ENCODE measurements at regions not wholly inside any gene's neighbourhood (a gene's known extent, or its start where the extent isn't known, plus 50 kb on each side); places are given as distances from the start of the nearest gene placed in this dataset.
"Not testable (repeated sequence)": the region's sequence is repeated elsewhere in the genome, so short reads cannot be mapped to it uniquely, and the experiment has no call there.

- no peak for DNase-seq
Observed at GRCh38 chr16:13338044-13338443, 436.6 kb downstream of the SHISA9 start.

GRCh38 chr16:13342675-13343074 is 441.3 kb downstream of the SHISA9 start:
- no peak for DNase-seq

DNA sequence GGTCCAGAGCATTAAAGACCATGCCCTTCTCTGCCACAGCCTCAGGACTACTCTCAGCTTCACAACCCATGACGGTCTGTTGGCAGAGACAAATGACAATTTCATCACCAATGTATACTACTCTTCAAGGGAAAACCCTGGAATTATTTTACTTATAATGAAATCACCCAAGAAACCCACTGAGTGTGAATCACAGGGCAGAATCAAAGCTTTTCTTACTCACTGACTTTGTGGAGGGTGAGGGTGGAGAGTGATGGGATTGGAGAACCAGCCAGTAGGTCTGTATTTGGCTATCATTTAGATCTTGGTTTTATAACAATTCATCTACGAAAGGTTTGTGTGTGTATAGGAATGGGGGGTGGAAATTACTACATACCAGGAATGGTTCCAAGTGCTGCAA is 442.6 kb downstream of the SHISA9 start:
- no peak for DNase-seq

- DNase-seq, result no peak
Observed at GRCh38 chr16:13348416-13348815, 447.0 kb downstream of the SHISA9 start.

- DNase-seq, result no peak
Observed at GRCh38 chr16:13350000-13350399, 448.6 kb downstream of the SHISA9 start.

GRCh38 chr16:13351181-13351580 is 449.8 kb downstream of the SHISA9 start:
- no peak for DNase-seq

DNA sequence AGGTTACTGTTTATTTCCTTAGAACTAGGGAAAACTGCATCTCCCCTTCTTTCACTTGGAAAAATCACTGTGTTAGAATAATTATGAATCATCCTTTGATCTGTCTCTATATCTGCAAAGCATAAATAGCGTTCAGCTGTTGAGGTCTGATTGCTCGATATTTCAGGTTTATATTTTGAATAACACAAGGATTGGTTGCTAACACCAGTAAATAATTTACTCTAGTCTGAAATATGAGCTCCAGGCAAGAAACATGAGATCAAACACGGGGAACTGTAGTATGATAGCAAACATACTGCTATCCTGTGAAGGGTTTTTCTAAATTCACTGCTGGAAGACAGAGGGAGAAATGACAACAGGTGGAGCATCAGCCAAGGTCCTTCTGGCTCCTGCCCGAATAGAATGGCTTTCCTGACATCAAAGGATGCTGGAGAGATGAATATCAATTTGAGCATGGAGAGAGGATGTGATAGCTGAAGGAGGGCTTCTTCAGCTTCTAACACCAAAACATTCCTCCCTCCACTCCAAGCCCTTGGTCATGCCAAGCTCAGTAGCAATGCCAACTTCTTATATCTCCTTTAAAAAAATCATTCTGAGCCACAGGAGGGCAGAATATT is 450.3 kb downstream of the SHISA9 start:
- no peak for DNase-seq

GRCh38 chr16:13352796-13353195 is 451.4 kb downstream of the SHISA9 start:
- not testable (repeated sequence) for DNase-seq

- DNase-seq, result not testable (repeated sequence)
Observed at GRCh38 chr16:13357842-13358241, 456.4 kb downstream of the SHISA9 start.

DNA sequence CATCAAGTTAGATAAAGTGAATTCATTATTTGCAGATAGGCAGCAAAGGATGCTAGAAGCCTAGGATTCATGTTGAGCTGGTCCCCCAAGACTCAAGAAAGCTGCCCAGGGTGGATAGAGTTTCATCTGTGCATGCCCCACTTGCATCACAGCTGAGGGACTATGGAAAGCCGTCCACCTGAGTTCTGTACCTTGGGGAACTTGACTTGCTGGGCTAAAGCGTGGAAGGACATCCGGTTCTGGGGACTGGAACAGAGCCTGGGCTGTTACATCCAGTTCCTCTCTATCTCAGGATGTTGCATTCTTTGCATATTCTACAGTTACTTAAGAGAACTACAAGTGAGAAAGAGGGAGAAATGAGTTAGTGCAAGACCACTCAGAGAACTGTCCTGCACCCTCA is 458.4 kb downstream of the SHISA9 start:
- DNase-seq, result no peak

DNA sequence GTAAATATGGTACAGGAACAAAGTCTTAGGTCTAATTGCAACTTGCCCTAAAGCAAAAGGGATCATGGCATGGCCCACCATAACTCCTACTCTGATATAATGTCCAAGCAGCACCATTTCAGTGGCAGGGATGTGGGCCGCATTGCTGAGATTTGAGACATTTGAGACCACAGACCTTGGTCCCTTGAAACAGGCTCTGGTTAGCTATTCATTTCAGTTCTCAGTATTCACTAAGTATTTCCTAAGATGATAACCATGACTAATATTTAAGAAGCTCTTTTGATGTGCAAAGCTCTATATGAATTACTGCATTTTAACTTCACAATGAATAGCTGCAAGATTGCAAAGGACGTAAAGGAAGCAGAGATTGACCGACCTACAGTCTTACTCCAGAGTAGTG is 471.0 kb downstream of the SHISA9 start:
- DNase-seq, result no peak

DNA sequence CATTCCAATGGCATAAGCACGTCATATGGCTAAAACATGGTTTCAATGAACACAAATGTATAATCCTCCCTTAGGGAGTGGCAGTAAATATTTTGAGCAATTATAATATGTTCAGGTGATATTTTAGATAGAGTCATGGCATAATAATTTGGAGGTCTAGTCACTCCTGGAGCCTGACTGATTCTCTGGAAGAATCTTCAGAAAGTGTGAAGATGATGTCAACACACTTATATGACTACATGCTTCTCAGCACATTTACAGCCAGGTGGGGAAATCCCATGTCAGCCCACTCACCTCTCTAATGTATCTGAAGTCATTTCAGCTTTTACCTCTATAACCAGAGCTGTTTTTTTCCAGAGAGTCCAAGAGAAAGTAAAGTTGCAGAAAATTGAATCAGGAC is 474.8 kb downstream of the SHISA9 start:
- DNase-seq, result no peak

DNA sequence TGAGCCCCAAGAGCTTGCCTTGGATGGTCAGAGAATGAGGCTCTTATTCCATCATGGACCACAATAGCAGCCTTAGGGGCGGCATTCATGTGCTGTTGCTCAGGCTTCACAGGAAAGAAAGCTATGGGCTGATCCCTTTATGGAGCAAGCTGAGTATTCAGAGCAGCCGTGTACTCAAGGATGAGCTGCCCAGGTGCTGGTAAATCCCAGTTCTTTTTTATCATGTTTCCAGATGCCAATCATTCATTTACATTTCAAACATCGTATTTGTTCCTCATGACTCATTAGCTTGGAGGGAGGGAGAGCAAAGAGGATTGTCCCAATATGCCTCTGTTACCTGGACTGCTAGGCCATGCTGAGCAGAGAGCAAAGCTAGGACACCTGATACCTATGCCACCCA is 475.7 kb downstream of the SHISA9 start:
- no peak for DNase-seq

DNA sequence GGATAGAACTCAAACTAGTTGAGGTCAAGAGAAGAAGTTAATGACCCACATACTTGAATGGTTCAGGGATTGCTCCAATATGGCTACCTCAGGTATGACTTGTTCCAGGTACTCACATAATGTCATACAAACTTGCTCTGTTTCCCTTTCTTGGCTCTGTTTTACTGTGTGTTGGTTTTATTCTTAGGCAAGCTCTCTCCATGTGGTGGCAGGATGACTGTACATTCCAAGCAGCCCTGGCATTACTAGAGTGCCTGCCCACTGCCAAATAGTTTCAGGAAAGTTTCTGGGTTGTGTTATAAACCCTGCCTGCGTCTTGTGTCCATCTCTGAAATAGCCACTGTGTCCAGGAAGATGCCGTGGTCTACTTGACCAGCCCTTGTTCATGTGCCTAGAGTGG is 476.8 kb downstream of the SHISA9 start:
- DNase-seq, result no peak

GRCh38 chr16:13379266-13379665 is 477.9 kb downstream of the SHISA9 start:
- no peak for DNase-seq

DNA sequence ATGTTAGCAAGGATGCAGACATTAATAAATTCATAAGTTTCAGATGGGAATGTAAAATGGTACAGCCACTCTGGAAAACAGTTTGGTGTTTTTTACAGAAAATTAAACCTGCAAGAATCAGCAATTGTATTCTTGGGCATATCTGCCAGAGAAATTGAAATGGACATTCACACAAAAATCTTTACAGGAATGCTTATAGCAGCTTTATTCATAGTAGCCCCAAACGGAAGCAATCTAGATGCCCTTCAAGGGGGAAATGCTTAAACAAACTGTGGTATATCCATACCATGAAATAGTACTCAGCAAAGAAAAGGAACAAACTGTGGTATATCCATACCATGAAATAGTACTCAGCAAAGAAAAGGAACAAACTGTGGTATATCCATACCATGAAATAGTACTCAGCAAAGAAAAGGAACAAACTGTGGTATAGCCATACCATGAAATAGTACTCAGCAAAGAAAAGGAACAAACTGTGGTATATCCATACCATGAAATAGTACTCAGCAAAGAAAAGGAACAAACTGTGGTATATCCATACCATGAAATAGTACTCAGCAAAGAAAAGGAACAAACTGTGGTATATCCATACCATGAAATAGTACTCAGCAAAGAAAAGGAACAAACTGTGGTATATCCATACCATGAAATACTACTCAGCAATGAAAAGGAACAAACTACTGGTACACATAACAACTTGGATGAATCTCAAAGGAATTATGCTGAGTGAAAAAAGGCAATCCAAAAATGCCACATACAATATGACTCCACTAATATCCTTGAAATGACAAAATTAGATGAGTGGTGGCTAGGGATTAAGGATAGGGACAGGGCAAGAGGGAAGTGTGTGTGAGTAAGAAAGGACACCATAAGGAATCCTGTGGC is 484.0 kb downstream of the SHISA9 start:
- not testable (repeated sequence) for DNase-seq

- no peak for DNase-seq
Observed at GRCh38 chr16:13390093-13390985, 488.9 kb downstream of the SHISA9 start.

DNA sequence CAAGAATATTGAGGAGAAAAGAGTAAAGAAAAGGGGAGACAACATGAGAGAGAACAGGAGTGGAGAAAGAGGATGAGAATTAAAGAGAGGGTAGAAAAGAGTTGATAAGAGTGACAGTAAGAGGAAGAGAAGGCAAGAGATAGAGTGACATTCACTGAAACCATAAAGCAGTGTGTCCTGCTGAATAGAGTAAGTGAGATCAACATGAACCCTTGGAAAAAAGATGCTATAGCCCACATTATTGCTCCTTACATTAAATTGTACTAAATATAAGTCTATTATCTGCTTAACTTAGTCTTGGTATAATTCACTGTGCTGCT is 489.5 kb downstream of the SHISA9 start:
- no peak for DNase-seq

- DNase-seq, result no peak
Observed at GRCh38 chr16:13391337-13391736, 489.9 kb downstream of the SHISA9 start.

DNA sequence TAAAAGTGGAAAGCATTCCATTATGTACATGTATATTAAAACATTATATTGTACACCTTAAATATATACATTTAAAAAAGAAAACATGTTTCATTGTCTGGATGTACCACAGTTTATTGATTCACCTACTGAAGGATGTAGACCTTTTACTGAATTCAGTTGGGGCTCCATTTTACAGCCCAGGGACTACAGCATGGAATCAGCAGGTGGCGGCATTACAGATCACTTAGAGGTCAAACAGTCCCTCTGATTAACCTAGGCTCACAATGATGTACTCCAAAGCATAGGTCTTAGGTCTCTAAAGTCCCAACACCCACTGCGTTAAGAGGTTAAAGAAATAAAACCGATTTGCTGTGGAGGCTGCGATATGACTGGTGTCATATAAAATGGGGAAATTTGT is 490.9 kb downstream of the SHISA9 start:
- no peak for DNase-seq

GRCh38 chr16:13393816-13394215 is 492.4 kb downstream of the SHISA9 start:
- DNase-seq, result no peak

- DNase-seq, result no peak
Observed at GRCh38 chr16:13394488-13394887, 493.1 kb downstream of the SHISA9 start.

- DNase-seq, result no peak
Observed at GRCh38 chr16:13397126-13397525, 495.7 kb downstream of the SHISA9 start.

- DNase-seq, result no peak
Observed at GRCh38 chr16:13401641-13402040, 500.2 kb downstream of the SHISA9 start.
